Fibroblast of lung (primary cell): ENCODE measurements at regions not wholly inside any gene's neighbourhood (a gene's known extent, or its start where the extent isn't known, plus 50 kb on each side); places are given as distances from the start of the nearest gene placed in this dataset.

Source experiments
- EZH2 ChIP-seq: IDR thresholded peaks from 2 replicates; pipeline ENCODE4 v1.5.1; 2012; ENCODE audit warnings: low read length, control low read depth, mild to moderate bottlenecking; ENCODE audit errors: missing control alignments
- TF ChIP-seq, protein P1 (sequence below), 2 donors: IDR thresholded peaks in 1 of 2; conservative IDR thresholded peaks in 1 of 2; 1 replicate in 1 of 2; 2 replicates in 1 of 2; pipeline ENCODE4 v1.5.1; 2011 to 2012; ENCODE audit warnings: low read length in 2 of 2, control low read depth in 1 of 2, inconsistent platforms in 1 of 2, low read depth in 1 of 2, mild to moderate bottlenecking in 1 of 2

DNA sequence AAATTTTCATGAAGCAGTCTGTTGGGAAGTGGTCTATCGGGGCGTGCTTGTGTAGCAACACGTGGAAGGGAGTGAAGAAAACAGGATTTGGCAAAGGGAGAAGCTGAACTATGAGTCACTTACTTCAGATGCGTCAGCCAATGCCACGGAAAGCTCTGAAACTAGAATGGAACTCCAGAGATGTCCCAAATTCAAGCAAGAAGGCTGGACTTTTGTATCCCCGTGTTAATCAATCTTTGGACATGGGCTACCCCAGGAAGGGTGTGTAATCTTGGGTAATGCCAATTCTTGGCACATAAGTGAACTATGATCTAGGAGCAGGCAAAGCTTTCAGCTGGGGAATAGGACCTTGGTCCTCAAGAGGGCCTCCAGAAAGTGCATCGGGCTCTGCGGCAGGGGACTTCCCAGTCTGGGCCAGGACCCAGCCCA, 102.6 kb downstream of the ADSS2 start:
- TF ChIP-seq, protein P1, sequence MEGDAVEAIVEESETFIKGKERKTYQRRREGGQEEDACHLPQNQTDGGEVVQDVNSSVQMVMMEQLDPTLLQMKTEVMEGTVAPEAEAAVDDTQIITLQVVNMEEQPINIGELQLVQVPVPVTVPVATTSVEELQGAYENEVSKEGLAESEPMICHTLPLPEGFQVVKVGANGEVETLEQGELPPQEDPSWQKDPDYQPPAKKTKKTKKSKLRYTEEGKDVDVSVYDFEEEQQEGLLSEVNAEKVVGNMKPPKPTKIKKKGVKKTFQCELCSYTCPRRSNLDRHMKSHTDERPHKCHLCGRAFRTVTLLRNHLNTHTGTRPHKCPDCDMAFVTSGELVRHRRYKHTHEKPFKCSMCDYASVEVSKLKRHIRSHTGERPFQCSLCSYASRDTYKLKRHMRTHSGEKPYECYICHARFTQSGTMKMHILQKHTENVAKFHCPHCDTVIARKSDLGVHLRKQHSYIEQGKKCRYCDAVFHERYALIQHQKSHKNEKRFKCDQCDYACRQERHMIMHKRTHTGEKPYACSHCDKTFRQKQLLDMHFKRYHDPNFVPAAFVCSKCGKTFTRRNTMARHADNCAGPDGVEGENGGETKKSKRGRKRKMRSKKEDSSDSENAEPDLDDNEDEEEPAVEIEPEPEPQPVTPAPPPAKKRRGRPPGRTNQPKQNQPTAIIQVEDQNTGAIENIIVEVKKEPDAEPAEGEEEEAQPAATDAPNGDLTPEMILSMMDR (conservative IDR thresholded peaks at IDR 0.05 in 1 of 2, IDR thresholded peaks at IDR 0.05 in 1 of 2; ENCODE audit: low read depth in 1 of 2, low read length in 2 of 2) = no peak
- TF ChIP-seq EZH2 = no peak
